Suprapubic skin (tissue), 4 donors: ENCODE measurements at regions not wholly inside any gene's neighbourhood (a gene's known extent, or its start where the extent isn't known, plus 50 kb on each side); places are given as distances from the start of the nearest gene placed in this dataset.

Experiments used
- DNase-seq, 2 donors: peaks; one replicate each; pipeline ENCODE4 v3.0.0-alpha.2; 2019; ENCODE audit warnings: low spot score in 2 of 2
- H3K27ac ChIP-seq: fragments of 200-600 bp; sonication (generic); one replicate; pipeline ENCODE4 v1.5.1; 2019
- H3K27me3 ChIP-seq: fragments of 200-600 bp; sonication (generic); one replicate; pipeline ENCODE4 v1.5.1; 2019
- H3K36me3 ChIP-seq: fragments of 200-600 bp; sonication (generic); one replicate; pipeline ENCODE4 v1.5.1; 2019
- H3K4me1 ChIP-seq: fragments of 200-600 bp; sonication (generic); one replicate; pipeline ENCODE4 v1.5.1; 2019
- H3K4me3 ChIP-seq: fragments of 200-600 bp; sonication (generic); one replicate; pipeline ENCODE4 v1.5.1; 2019; ENCODE audit warnings: mild to moderate bottlenecking
- H3K9me3 ChIP-seq: fragments of 200-600 bp; sonication (generic); one replicate; pipeline ENCODE4 v1.5.1; 2019
- EP300 ChIP-seq: sonication (generic); formaldehyde crosslinking; IDR thresholded peaks from one replicate; pipeline ENCODE4 v1.6.1; 2017; ENCODE audit warnings: antibody characterized with exemption
- POLR2A ChIP-seq, 2 donors: fragments of 450-650 bp; IDR thresholded peaks; one replicate each; pipeline ENCODE4 v1.6.1; 2017; ENCODE audit warnings: antibody characterized with exemption in 2 of 2, mild to moderate bottlenecking in 2 of 2, moderate library complexity in 2 of 2
- POLR2AphosphoS5 ChIP-seq, 3 donors: sonication (generic); formaldehyde crosslinking; IDR thresholded peaks; one replicate each; pipeline ENCODE4 v1.6.1; 2017; ENCODE audit warnings: antibody characterized with exemption in 3 of 3
- WGBS: methylation state at CpG from one replicate; pipeline ENCODE4 v1.1.5; 2018; 5-methylcytosine and 5-hydroxymethylcytosine counted together
- TF ChIP-seq, protein P1 (sequence below), 2 donors: fragments of 200-600 bp in 1 of 2; fragments of 450-650 bp in 1 of 2; sonication (generic) in 1 of 2; IDR thresholded peaks; one replicate each; pipeline ENCODE4 v1.5.1; 2016 to 2019; ENCODE audit warnings: antibody characterized with exemption in 2 of 2, mild to moderate bottlenecking in 1 of 2, moderate library complexity in 1 of 2

GRCh38 chr15:79186616-79187015 is 95.9 kb upstream of the ANKRD34C start:
- Histone ChIP-seq H3K36me3 (no peaks in the 10 kb centered on the region), H3K27me3 (peaks cover 5% of the 10 kb centered on the region), H3K9me3 (no peaks in the 10 kb centered on the region), H3K4me3 (no peak overlapping the region), H3K27ac (no peak overlapping the region), H3K4me1 (no peaks in the 10 kb centered on the region)
- 58% methylated on average over 6 of the region's 8 CpGs for whole genome bisulfite sequencing
- peak in 1 of 2 donors; percentile 76 for DNase-seq
- TF ChIP-seq POLR2AphosphoS5 (IDR thresholded peaks at IDR 0.05) (no peak), EP300 (no peak), POLR2A (IDR thresholded peaks at IDR 0.05) (no peak)
- TF ChIP-seq, protein P1, sequence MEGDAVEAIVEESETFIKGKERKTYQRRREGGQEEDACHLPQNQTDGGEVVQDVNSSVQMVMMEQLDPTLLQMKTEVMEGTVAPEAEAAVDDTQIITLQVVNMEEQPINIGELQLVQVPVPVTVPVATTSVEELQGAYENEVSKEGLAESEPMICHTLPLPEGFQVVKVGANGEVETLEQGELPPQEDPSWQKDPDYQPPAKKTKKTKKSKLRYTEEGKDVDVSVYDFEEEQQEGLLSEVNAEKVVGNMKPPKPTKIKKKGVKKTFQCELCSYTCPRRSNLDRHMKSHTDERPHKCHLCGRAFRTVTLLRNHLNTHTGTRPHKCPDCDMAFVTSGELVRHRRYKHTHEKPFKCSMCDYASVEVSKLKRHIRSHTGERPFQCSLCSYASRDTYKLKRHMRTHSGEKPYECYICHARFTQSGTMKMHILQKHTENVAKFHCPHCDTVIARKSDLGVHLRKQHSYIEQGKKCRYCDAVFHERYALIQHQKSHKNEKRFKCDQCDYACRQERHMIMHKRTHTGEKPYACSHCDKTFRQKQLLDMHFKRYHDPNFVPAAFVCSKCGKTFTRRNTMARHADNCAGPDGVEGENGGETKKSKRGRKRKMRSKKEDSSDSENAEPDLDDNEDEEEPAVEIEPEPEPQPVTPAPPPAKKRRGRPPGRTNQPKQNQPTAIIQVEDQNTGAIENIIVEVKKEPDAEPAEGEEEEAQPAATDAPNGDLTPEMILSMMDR (IDR thresholded peaks at IDR 0.05), result no peak

GRCh38 chr15:79185199-79185598 is 94.6 kb upstream of the RASGRF1 start:
- no peak for TF ChIP-seq POLR2A (IDR thresholded peaks at IDR 0.05)
- TF ChIP-seq, protein P1 (IDR thresholded peaks at IDR 0.05), result no peak
- no peak for TF ChIP-seq EP300
- no peak for TF ChIP-seq POLR2AphosphoS5 (IDR thresholded peaks at IDR 0.05)
- Histone ChIP-seq H3K9me3 (no peaks in the 10 kb centered on the region), H3K27me3 (peaks cover 5% of the 10 kb centered on the region), H3K27ac (no peak overlapping the region), H3K4me1 (no peaks in the 10 kb centered on the region), H3K4me3 (no peak overlapping the region), H3K36me3 (no peaks in the 10 kb centered on the region)
- 89% methylated on average over 7 of the region's 7 CpGs for WGBS
- DNase-seq, result no peak

- Histone ChIP-seq H3K27ac (no peak overlapping the region), H3K9me3 (no peaks in the 10 kb centered on the region), H3K4me3 (no peak overlapping the region), H3K4me1 (no peaks in the 10 kb centered on the region), H3K36me3 (no peaks in the 10 kb centered on the region), H3K27me3 (peaks cover 5% of the 10 kb centered on the region)
- no peak for TF ChIP-seq POLR2AphosphoS5 (IDR thresholded peaks at IDR 0.05)
- TF ChIP-seq, protein P1 (IDR thresholded peaks at IDR 0.05), result peak; percentile 79 to 93
- WGBS, result 4% methylated on average over 4 of the region's 4 CpGs
- DNase-seq, result peak in 1 of 2 donors; percentile 88
These were observed 93.9 kb upstream of the RASGRF1 start for GRCh38 chr15:79184465-79184892.

DNA sequence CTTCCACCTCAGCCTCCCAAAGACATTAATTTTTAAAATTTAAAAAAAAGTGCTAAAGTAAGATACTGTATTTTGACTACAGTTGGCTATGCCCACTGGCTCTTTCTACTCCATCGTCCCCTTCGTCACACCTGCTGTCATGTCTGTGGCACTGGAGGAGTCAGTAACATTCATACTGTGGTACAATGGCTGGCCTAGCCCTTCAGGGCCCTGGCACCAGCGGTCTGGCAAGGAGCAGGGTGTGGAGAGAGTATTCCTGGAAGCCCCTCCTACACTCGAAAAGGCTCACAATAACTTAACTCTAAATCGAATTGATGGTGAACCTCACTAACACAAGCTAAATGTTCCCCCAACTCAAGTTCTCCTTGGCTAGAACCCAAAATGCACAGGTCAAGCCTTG is 89.7 kb upstream of the RASGRF1 start:
- Histone ChIP-seq H3K36me3 (no peaks in the 10 kb centered on the region), H3K9me3 (no peaks in the 10 kb centered on the region), H3K4me1 (no peaks in the 10 kb centered on the region), H3K27me3 (peaks cover 5% of the 10 kb centered on the region), H3K27ac (no peak overlapping the region), H3K4me3 (no peak overlapping the region)
- TF ChIP-seq, protein P1 (IDR thresholded peaks at IDR 0.05), result no peak
- TF ChIP-seq POLR2A (IDR thresholded peaks at IDR 0.05) (no peak), POLR2AphosphoS5 (IDR thresholded peaks at IDR 0.05) (no peak), EP300 (no peak)
- 77% methylated on average over 5 of the region's 5 CpGs for WGBS
- peak in 1 of 2 donors; percentile 29 for DNase-seq

- no peaks in the 10 kb centered on the region for H3K36me3 ChIP-seq
- 89% methylated on average over 5 of the region's 5 CpGs for WGBS
- no peak overlapping the region for H3K27ac ChIP-seq
- H3K4me3 ChIP-seq, result no peak overlapping the region
- H3K27me3 ChIP-seq, result peaks cover 8% of the 10 kb centered on the region
- TF ChIP-seq EP300 (no peak), POLR2A (IDR thresholded peaks at IDR 0.05) (no peak)
- H3K4me1 ChIP-seq, result no peaks in the 10 kb centered on the region
- peak in 1 of 2 donors; percentile 6 for DNase-seq
- H3K9me3 ChIP-seq, result no peaks in the 10 kb centered on the region
These were observed 89.0 kb upstream of the RASGRF1 start for GRCh38 chr15:79179597-79179996.

GRCh38 chr15:79179108-79179561 is 88.6 kb upstream of the RASGRF1 start:
- H3K4me1 ChIP-seq, result no peaks in the 10 kb centered on the region
- no peak overlapping the region for H3K27ac ChIP-seq

More at GRCh38 chr15:79179108-79179561, 88.6 kb upstream of the RASGRF1 start:
- Histone ChIP-seq H3K9me3 (no peaks in the 10 kb centered on the region), H3K36me3 (no peaks in the 10 kb centered on the region), H3K4me3 (no peak overlapping the region), H3K27me3 (peaks cover 9% of the 10 kb centered on the region)
- 71% methylated on average over 14 of the region's 14 CpGs for WGBS
- peak in 1 of 2 donors; percentile 43 for DNase-seq
- TF ChIP-seq POLR2AphosphoS5 (IDR thresholded peaks at IDR 0.05), result no peak
- no peak for TF ChIP-seq POLR2A (IDR thresholded peaks at IDR 0.05)
- TF ChIP-seq EP300, result no peak
- TF ChIP-seq, protein P1 (IDR thresholded peaks at IDR 0.05), result no peak
